SK-N-SH treated with all-trans-retinoic acid at 6 μM for 48 hours (cell line): ENCODE measurements at regions not wholly inside any gene's neighbourhood (a gene's known extent, or its start where the extent isn't known, plus 50 kb on each side); places are given as distances from the start of the nearest gene placed in this dataset.

ENCODE experiments used
- ATAC-seq: fragments of 200-7000 bp; cut with Tn5 transposase; 3 replicates; pipeline ENCODE4 v1.9.1; 2020; ENCODE audit warnings: mild to moderate bottlenecking, moderate library complexity
- ARNTL ChIP-seq: fragments of 450-650 bp; formaldehyde crosslinking; IDR thresholded peaks from 2 replicates; pipeline ENCODE4 v1.5.0; 2020; ENCODE audit warnings: low read depth, mild to moderate bottlenecking, moderate library complexity, borderline replicate concordance
- BACH2 ChIP-seq: fragments of 250-450 bp; sonication (Bioruptor Pico); IDR thresholded peaks from 2 replicates; pipeline ENCODE4 v1.9.0; 2021; ENCODE audit warnings: mild to moderate bottlenecking, borderline replicate concordance
- CSDC2 ChIP-seq: fragments of 250-450 bp; sonication (Bioruptor Pico); IDR thresholded peaks from 2 replicates; pipeline ENCODE4 v1.5.0; 2020; ENCODE audit warnings: mild to moderate bottlenecking, moderate library complexity
- ESRRG ChIP-seq: fragments of 250-450 bp; sonication (Bioruptor Pico); IDR thresholded peaks from 2 replicates; pipeline ENCODE4 v1.6.1; 2021; ENCODE audit warnings: mild to moderate bottlenecking
- GLIS3 ChIP-seq: fragments of 250-450 bp; sonication (Bioruptor Pico); IDR thresholded peaks from 2 replicates; pipeline ENCODE4 v1.5.0; 2020; ENCODE audit warnings: mild to moderate bottlenecking, moderate library complexity
- ISL1 ChIP-seq: fragments of 250-450 bp; sonication (Bioruptor Pico); IDR thresholded peaks from 2 replicates; pipeline ENCODE4 v2.1.2; 2022; ENCODE audit warnings: mild to moderate bottlenecking, moderate library complexity
- OSR1 ChIP-seq: fragments of 250-450 bp; sonication (Bioruptor Pico); IDR thresholded peaks from 2 replicates; pipeline ENCODE4 v1.8.0; 2022; ENCODE audit warnings: moderate library complexity, mild to moderate bottlenecking, inconsistent platforms
- PPARA ChIP-seq: fragments of 250-450 bp; sonication (Bioruptor Pico); IDR thresholded peaks from 2 replicates; pipeline ENCODE4 v1.5.0; 2020; ENCODE audit warnings: mild to moderate bottlenecking, borderline replicate concordance
- SNAI2 ChIP-seq: fragments of 250-450 bp; sonication (Bioruptor Pico); IDR thresholded peaks from 2 replicates; pipeline ENCODE4 v1.5.0; 2020; ENCODE audit warnings: mild to moderate bottlenecking, moderate library complexity
- TCF4 ChIP-seq: fragments of 250-450 bp; sonication (Bioruptor Pico); IDR thresholded peaks from 2 replicates; pipeline ENCODE4 v1.8.0; 2021; ENCODE audit warnings: mild to moderate bottlenecking, moderate library complexity, borderline replicate concordance
- TOX ChIP-seq: fragments of 250-450 bp; sonication (Bioruptor Pico); IDR thresholded peaks from 2 replicates; pipeline ENCODE4 v1.8.0; 2021; ENCODE audit warnings: mild to moderate bottlenecking, moderate library complexity, borderline replicate concordance
- ZC3H10 ChIP-seq: fragments of 250-450 bp; sonication (Bioruptor Pico); IDR thresholded peaks from 2 replicates; pipeline ENCODE4 v1.5.1; 2021; ENCODE audit warnings: mild to moderate bottlenecking, moderate library complexity
- ZFP3 ChIP-seq: fragments of 250-450 bp; sonication (Bioruptor Pico); IDR thresholded peaks from 2 replicates; pipeline ENCODE4 v1.5.0; 2020; ENCODE audit warnings: mild to moderate bottlenecking, moderate library complexity
- ZFP30 ChIP-seq: fragments of 450-650 bp; formaldehyde crosslinking; IDR thresholded peaks from 2 replicates; pipeline ENCODE4 v1.5.0; 2022; ENCODE audit warnings: mild to moderate bottlenecking, moderate library complexity
- ZNF565 ChIP-seq: fragments of 450-650 bp; formaldehyde crosslinking; conservative IDR thresholded peaks from 2 replicates; pipeline ENCODE4 v1.5.0; 2020; ENCODE audit warnings: low read depth, mild to moderate bottlenecking, moderate library complexity
- ZNF70 ChIP-seq: fragments of 450-650 bp; formaldehyde crosslinking; IDR thresholded peaks from 2 replicates; pipeline ENCODE4 v1.5.0; 2020; ENCODE audit warnings: mild to moderate bottlenecking, moderate library complexity
- ZNF8 ChIP-seq: fragments of 450-650 bp; formaldehyde crosslinking; IDR thresholded peaks from 2 replicates; pipeline ENCODE4 v1.5.0; 2020; ENCODE audit warnings: mild to moderate bottlenecking, moderate library complexity
- TF ChIP-seq, protein P1 (sequence below): fragments of 250-450 bp; sonication (Bioruptor Pico); IDR thresholded peaks from 2 replicates; pipeline ENCODE4 v1.5.1; 2020; ENCODE audit warnings: low read depth, mild to moderate bottlenecking, moderate library complexity
- TF ChIP-seq, protein P2 (sequence below): fragments of 250-450 bp; sonication (Bioruptor Pico); IDR thresholded peaks from 2 replicates; pipeline ENCODE4 v1.5.1; 2021; ENCODE audit warnings: mild to moderate bottlenecking, moderate library complexity
- TF ChIP-seq, protein P3 (sequence below): fragments of 250-450 bp; sonication (Bioruptor Pico); IDR thresholded peaks from 2 replicates; pipeline ENCODE4 v1.5.0; 2020; ENCODE audit warnings: mild to moderate bottlenecking, moderate library complexity

DNA sequence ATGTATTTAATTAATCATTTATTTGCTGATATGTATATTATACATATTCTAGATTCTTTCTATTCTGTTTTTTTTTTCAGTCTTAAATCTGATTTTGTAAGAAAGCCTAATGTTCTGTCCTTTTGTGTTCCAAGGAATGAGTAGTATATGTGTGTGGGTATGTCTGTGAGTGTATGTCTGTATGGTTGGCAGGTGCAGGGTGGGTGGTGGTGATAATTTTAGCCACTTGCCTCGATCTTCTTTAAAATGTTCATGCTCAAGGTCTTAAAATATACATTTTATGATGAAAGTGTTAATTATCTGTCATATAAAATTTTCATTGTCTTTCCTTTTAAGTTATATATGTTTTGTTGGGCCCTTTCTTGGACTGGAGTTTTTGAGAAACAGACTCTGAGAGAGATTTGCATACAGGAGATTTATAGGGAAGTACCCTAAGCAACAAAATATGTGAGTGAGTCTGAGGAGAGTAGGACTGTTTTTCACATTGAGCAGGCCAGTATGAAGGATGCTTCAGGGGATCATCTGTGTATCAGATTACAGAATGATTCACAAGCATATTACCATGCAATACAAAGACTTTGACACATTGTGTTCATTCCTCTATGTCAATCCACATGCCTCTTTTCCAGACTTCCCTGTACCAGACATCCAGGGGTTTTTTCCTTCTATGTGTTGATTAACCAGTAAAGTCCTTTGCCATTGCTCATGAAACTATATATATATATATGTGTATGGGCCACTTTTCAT lies 211.0 kb upstream of the DPPA4 start (continued):
- TF ChIP-seq PPARA (no peak), ISL1 (CRISPR knock-in tag) (no peak), BACH2 (CRISPR knock-in tag) (no peak), ARNTL (CRISPR knock-in tag) (no peak), ZNF8 (no peak), ZNF70 (CRISPR knock-in tag) (no peak), ZNF565 (CRISPR knock-in tag) (no peak), ZFP3 (CRISPR knock-in tag) (no peak)
- TF ChIP-seq, protein P1, sequence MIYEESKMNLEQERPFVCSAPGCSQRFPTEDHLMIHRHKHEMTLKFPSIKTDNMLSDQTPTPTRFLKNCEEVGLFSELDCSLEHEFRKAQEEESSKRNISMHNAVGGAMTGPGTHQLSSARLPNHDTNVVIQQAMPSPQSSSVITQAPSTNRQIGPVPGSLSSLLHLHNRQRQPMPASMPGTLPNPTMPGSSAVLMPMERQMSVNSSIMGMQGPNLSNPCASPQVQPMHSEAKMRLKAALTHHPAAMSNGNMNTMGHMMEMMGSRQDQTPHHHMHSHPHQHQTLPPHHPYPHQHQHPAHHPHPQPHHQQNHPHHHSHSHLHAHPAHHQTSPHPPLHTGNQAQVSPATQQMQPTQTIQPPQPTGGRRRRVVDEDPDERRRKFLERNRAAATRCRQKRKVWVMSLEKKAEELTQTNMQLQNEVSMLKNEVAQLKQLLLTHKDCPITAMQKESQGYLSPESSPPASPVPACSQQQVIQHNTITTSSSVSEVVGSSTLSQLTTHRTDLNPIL (CRISPR knock-in tag) = no peak

DNA sequence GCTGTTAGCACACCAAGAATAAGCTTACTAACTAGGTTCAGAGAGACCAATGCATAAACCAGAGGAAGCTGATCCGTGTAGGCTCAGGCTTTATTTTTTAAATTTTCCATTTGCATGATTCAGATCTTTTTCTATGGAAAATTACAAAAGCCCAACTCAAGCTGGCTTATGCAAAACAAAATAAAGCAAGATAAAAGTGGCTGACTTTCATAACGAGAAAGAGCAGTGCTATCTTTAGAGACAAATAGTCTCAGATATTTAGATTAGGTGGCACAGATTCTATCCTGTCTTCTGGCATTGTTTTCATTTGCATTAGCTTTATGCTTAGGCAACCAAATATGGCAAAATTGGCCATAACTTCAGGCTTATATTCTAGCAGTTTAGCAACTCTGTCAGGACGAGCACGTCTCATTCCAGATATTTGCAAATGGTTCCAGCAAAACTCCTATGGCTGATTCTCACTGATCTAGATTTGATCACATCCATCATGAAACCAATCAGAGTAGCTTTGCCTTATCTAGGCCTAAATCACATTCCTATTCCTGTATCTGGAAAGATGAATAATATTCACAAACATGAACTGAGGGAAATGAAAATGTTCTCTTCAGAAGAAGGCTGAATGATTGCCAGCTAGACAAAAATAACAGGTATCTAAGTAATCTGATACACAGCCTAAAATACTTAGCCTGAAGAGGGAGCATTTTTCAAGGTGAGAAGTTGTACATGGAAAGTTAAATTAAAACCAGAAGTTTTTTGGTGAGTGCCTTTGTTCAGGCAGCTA lies 216.4 kb upstream of the DPPA4 start:
- no peak for TF ChIP-seq ESRRG (CRISPR knock-in tag)
- no peak for TF ChIP-seq PPARA
- TF ChIP-seq TCF4 (CRISPR knock-in tag) = no peak
- TF ChIP-seq ZNF565 (CRISPR knock-in tag) = no peak
- no peak for TF ChIP-seq TOX (CRISPR knock-in tag)
- no peak for TF ChIP-seq GLIS3 (CRISPR knock-in tag)
- no peak for TF ChIP-seq ZFP30 (CRISPR knock-in tag)
- TF ChIP-seq ZNF8 = no peak
- TF ChIP-seq ZFP3 (CRISPR knock-in tag) = no peak
- TF ChIP-seq, protein P2, sequence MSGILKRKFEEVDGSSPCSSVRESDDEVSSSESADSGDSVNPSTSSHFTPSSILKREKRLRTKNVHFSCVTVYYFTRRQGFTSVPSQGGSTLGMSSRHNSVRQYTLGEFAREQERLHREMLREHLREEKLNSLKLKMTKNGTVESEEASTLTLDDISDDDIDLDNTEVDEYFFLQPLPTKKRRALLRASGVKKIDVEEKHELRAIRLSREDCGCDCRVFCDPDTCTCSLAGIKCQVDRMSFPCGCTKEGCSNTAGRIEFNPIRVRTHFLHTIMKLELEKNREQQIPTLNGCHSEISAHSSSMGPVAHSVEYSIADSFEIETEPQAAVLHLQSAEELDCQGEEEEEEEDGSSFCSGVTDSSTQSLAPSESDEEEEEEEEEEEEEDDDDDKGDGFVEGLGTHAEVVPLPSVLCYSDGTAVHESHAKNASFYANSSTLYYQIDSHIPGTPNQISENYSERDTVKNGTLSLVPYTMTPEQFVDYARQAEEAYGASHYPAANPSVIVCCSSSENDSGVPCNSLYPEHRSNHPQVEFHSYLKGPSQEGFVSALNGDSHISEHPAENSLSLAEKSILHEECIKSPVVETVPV (CRISPR knock-in tag) = no peak
- no peak for TF ChIP-seq ARNTL (CRISPR knock-in tag)
- no peak for TF ChIP-seq OSR1
- TF ChIP-seq, protein P3, sequence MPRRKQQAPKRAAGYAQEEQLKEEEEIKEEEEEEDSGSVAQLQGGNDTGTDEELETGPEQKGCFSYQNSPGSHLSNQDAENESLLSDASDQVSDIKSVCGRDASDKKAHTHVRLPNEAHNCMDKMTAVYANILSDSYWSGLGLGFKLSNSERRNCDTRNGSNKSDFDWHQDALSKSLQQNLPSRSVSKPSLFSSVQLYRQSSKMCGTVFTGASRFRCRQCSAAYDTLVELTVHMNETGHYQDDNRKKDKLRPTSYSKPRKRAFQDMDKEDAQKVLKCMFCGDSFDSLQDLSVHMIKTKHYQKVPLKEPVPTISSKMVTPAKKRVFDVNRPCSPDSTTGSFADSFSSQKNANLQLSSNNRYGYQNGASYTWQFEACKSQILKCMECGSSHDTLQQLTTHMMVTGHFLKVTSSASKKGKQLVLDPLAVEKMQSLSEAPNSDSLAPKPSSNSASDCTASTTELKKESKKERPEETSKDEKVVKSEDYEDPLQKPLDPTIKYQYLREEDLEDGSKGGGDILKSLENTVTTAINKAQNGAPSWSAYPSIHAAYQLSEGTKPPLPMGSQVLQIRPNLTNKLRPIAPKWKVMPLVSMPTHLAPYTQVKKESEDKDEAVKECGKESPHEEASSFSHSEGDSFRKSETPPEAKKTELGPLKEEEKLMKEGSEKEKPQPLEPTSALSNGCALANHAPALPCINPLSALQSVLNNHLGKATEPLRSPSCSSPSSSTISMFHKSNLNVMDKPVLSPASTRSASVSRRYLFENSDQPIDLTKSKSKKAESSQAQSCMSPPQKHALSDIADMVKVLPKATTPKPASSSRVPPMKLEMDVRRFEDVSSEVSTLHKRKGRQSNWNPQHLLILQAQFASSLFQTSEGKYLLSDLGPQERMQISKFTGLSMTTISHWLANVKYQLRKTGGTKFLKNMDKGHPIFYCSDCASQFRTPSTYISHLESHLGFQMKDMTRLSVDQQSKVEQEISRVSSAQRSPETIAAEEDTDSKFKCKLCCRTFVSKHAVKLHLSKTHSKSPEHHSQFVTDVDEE = no peak
- TF ChIP-seq, protein P1 (CRISPR knock-in tag) = no peak
- TF ChIP-seq ISL1 (CRISPR knock-in tag) = no peak
- TF ChIP-seq ZNF70 (CRISPR knock-in tag) = no peak
- peak; percentile 77 for ATAC-seq

DNA sequence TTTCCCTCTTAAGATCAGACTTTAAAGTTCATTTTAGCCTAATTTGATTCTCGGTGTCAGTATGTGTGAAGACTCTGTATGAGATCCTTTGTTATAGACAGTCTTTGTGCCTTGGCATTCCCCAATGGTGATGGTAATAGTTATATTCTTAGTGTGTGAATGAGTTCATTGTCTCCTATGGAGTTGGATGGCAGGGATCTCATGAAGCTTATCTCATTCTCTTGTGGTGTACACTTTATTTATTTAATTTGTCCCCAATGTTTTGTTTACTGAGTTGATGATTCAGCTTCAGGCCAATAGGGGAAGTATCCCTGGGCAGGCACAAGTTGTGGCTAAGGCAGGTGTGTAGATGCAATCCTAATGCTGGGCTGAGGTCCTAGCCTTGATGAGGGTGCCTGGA lies 222.0 kb upstream of the DPPA4 start:
- no peak for ATAC-seq

DNA sequence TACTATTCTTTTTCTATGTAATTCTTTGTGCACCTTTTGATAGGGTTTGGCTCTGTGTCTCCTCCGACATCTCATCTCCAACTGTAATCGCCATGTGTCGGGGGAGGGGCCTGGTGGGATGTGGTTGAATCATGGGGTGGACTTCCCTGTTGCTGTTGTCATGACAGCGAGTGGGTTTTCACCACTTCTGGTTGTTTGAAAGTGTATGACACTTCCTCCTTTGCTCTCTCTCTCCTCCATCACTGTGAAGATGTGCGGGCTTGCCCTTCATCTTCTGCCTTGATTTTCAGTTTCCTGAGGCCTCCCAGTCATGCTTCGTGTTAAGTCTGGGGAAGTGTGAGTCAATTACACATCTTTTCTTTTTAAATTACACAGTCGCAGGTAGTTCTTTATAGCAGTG lies 225.8 kb upstream of the DPPA4 start:
- no peak for ATAC-seq
- TF ChIP-seq ZNF70 (CRISPR knock-in tag) (no peak), ZFP30 (CRISPR knock-in tag) (no peak), OSR1 (no peak), CSDC2 (CRISPR knock-in tag) (no peak), ZFP3 (CRISPR knock-in tag) (no peak), GLIS3 (CRISPR knock-in tag) (no peak), TOX (CRISPR knock-in tag) (no peak), SNAI2 (CRISPR knock-in tag) (no peak), TCF4 (CRISPR knock-in tag) (no peak)

More for the DNA sequence above, 222.0 kb upstream of the DPPA4 start:
- no peak for TF ChIP-seq ZC3H10 (CRISPR knock-in tag)
